CD14-positive monocyte (primary cell): ENCODE measurements at regions not wholly inside any gene's neighbourhood (a gene's known extent, or its start where the extent isn't known, plus 50 kb on each side); places are given as distances from the start of the nearest gene placed in this dataset.

ENCODE experiments used
- DNase-seq, 3 donors: peaks; one replicate each; pipeline ENCODE4 v3.0.0-alpha.2; 2011 to 2022
- H2AFZ ChIP-seq: 2 replicates; pipeline ENCODE4 v1.6.0; 2012; ENCODE audit warnings: mild to moderate bottlenecking, low read depth, low read length, inconsistent platforms; ENCODE audit not compliant: insufficient read depth, poor library complexity, severe bottlenecking
- H3K27ac ChIP-seq, 2 donors: 1 replicate in 1 of 2; 2 replicates in 1 of 2; pipeline ENCODE4 v1.5.1; 2012 to 2013; ENCODE audit warnings: low read length in 2 of 2, control low read depth in 1 of 2, inconsistent platforms in 1 of 2, low read depth in 1 of 2, mild to moderate bottlenecking in 1 of 2
- H3K27me3 ChIP-seq, 2 donors: one replicate each; pipeline versions ENCODE4 v1.6.0 to v1.6.1; 2011 to 2013; ENCODE audit warnings: low read length in 2 of 2; ENCODE audit not compliant: control insufficient read depth in 2 of 2, insufficient read depth in 2 of 2
- H3K36me3 ChIP-seq, 2 donors: replicated peaks in 1 of 2; 1 replicate in 1 of 2; 2 replicates in 1 of 2; pipeline versions ENCODE4 v1.5.1 to v1.6.1; 2012 to 2013; ENCODE audit warnings: low read length in 2 of 2, control low read depth in 1 of 2, inconsistent platforms in 1 of 2, mild to moderate bottlenecking in 1 of 2; ENCODE audit not compliant: insufficient read depth in 2 of 2, control insufficient read depth in 1 of 2
- H3K4me1 ChIP-seq, 2 donors: 1 replicate in 1 of 2; 2 replicates in 1 of 2; pipeline versions ENCODE4 v1.5.1 to v1.6.1; 2012 to 2013; ENCODE audit warnings: low read length in 2 of 2, control low read depth in 1 of 2, inconsistent platforms in 1 of 2, mild to moderate bottlenecking in 1 of 2, moderate library complexity in 1 of 2; ENCODE audit not compliant: insufficient read depth in 2 of 2, control insufficient read depth in 1 of 2
- H3K4me2 ChIP-seq: replicated peaks from 2 replicates; pipeline ENCODE3; 2012; ENCODE audit warnings: low read length, moderate library complexity, mild to moderate bottlenecking; ENCODE audit not compliant: poor library complexity, severe bottlenecking; ENCODE audit errors: extremely low read depth
- H3K4me3 ChIP-seq, 3 experiments: fragments of 200-600 bp in 1 of 3; sonication (generic) in 1 of 3; replicated peaks in 1 of 3; 1 replicate in 2 of 3; 2 replicates in 1 of 3; pipeline ENCODE4 v1.5.1; 2011 to 2013; ENCODE audit warnings: low read length in 3 of 3, mild to moderate bottlenecking in 3 of 3, control low read depth in 2 of 3, low read depth in 2 of 3, inconsistent platforms in 1 of 3, moderate library complexity in 1 of 3
- H3K79me2 ChIP-seq: 2 replicates; pipeline ENCODE4 v1.6.0; 2012; ENCODE audit warnings: mild to moderate bottlenecking, control low read depth, inconsistent platforms, low read length, moderate library complexity; ENCODE audit not compliant: insufficient read depth
- H3K9ac ChIP-seq: 2 replicates; pipeline ENCODE4 v1.6.0; 2017; ENCODE audit warnings: low read length, mild to moderate bottlenecking; ENCODE audit not compliant: insufficient read depth, poor library complexity, severe bottlenecking
- H3K9me3 ChIP-seq, 2 donors: replicated peaks in 1 of 2; 1 replicate in 1 of 2; 2 replicates in 1 of 2; pipeline versions ENCODE4 v1.5.1 to v1.6.1; 2012 to 2013; ENCODE audit warnings: low read length in 2 of 2, control low read depth in 1 of 2; ENCODE audit not compliant: control insufficient read depth in 1 of 2, insufficient read depth in 1 of 2
- H4K20me1 ChIP-seq: 2 replicates; pipeline ENCODE4 v1.6.0; 2012; ENCODE audit warnings: mild to moderate bottlenecking, low read length, control low read depth, moderate library complexity; ENCODE audit not compliant: insufficient read depth
- H3K27ac Mint-ChIP-seq, 7 donors: one replicate each; pipeline ENCODE4 v1.8.0; 2020; ENCODE audit warnings: mild to moderate bottlenecking in 7 of 7, mixed read lengths in 7 of 7, moderate library complexity in 6 of 7, inconsistent platforms in 2 of 7
- H3K27me3 Mint-ChIP-seq, 3 donors: one replicate each; pipeline ENCODE4 v1.8.0; 2021 to 2022; ENCODE audit warnings: low read depth in 3 of 3, mild to moderate bottlenecking in 3 of 3, mixed read lengths in 3 of 3, moderate library complexity in 3 of 3, inconsistent platforms in 1 of 3
- H3K36me3 Mint-ChIP-seq, 2 donors: one replicate each; pipeline ENCODE4 v1.8.0; 2020; ENCODE audit warnings: mixed read lengths in 2 of 2, inconsistent platforms in 1 of 2, mild to moderate bottlenecking in 1 of 2
- H3K4me1 Mint-ChIP-seq: one replicate; pipeline ENCODE4 v1.8.0; 2020; ENCODE audit warnings: mild to moderate bottlenecking, mixed read lengths
- H3K4me3 Mint-ChIP-seq, 2 donors: one replicate each; pipeline ENCODE4 v1.8.0; 2020; ENCODE audit warnings: mild to moderate bottlenecking in 2 of 2, mixed read lengths in 2 of 2, moderate library complexity in 1 of 2
- H3K9me3 Mint-ChIP-seq, 7 donors: one replicate each; pipeline ENCODE4 v1.8.0; 2020 to 2022; ENCODE audit warnings: mixed read lengths in 7 of 7, mild to moderate bottlenecking in 6 of 7, moderate library complexity in 6 of 7, inconsistent platforms in 2 of 7
- CTCF ChIP-seq: fragments of 200-600 bp; IDR thresholded peaks from one replicate; pipeline ENCODE4 v1.8.0; 2022; ENCODE audit warnings: antibody characterized with exemption, mild to moderate bottlenecking
- WGBS: methylation state at CpG from one replicate; pipeline ENCODE4 v1.1.5; 2013; ENCODE audit warnings: missing lambda C conversion rate; ENCODE audit not compliant: insufficient coverage; 5-methylcytosine and 5-hydroxymethylcytosine counted together
- intact Hi-C, 2 donors: fragments of 100-400 bp; cut with micrococcal nuclease; formaldehyde crosslinking; loops; one replicate each; pipeline versions ENCODE4 v1.15.0 to v1.15.1; 2023

GRCh38 chr2:224284134-224284946, 117.6 kb downstream of the FAM124B start:
- Histone ChIP-seq H3K9ac (no peak overlapping the region), H3K27me3 (peaks cover 3 to 17% of the 10 kb centered on the region in 2 donors), H3K4me2 (no peak overlapping the region), H3K9me3 (no peaks in the 10 kb centered on the region), H3K27ac (no peak overlapping the region), H2AFZ (no peak overlapping the region), H4K20me1 (no peaks in the 10 kb centered on the region), H3K4me1 (no peaks in the 10 kb centered on the region), H3K36me3 (no peaks in the 10 kb centered on the region), H3K79me2 (no peaks in the 10 kb centered on the region), H3K4me3 (no peak overlapping the region)
- TF ChIP-seq CTCF: peak; percentile 76
- H3K27ac Mint-ChIP-seq: no peak overlapping the region
- no peak overlapping the region for H3K4me3 Mint-ChIP-seq
- intact Hi-C loops: loop anchor here (5.0 kb wide), 2 partner anchors 292 to 312 kb away; no protein-coding TSS in a partner anchor
- H3K9me3 Mint-ChIP-seq: no peaks in the 10 kb centered on the region
- H3K27me3 Mint-ChIP-seq: peaks cover 2 to 16% (median 7%) of the 10 kb centered on the region in 3 donors
- no CpG with 5 or more reads among the region's 1 CpG for WGBS
- DNase-seq: peak; percentile 1 to 38 (median 11)
- peaks cover 1% of the 10 kb centered on the region for H3K4me1 Mint-ChIP-seq
- H3K36me3 Mint-ChIP-seq: no peaks in the 10 kb centered on the region

- Histone ChIP-seq H3K27me3 (peaks cover 3 to 17% of the 10 kb centered on the region in 2 donors), H3K27ac (no peak overlapping the region), H3K36me3 (no peaks in the 10 kb centered on the region), H3K4me2 (no peak overlapping the region), H3K4me1 (no peaks in the 10 kb centered on the region), H3K9me3 (no peaks in the 10 kb centered on the region), H3K4me3 (no peak overlapping the region), H4K20me1 (no peaks in the 10 kb centered on the region), H2AFZ (no peak overlapping the region), H3K9ac (no peak overlapping the region), H3K79me2 (no peaks in the 10 kb centered on the region)
- TF ChIP-seq CTCF: no peak
- 86% methylated on average over 3 of the region's 8 CpGs for WGBS
- Mint-ChIP-seq H3K4me1 (peaks cover 1% of the 10 kb centered on the region), H3K27me3 (peaks cover 2 to 16% (median 7%) of the 10 kb centered on the region in 3 donors), H3K27ac (no peak overlapping the region), H3K9me3 (no peaks in the 10 kb centered on the region), H3K4me3 (no peak overlapping the region), H3K36me3 (no peaks in the 10 kb centered on the region)
- intact Hi-C loops: loop anchor here (5.0 kb wide), 2 partner anchors 291 to 311 kb away; no protein-coding TSS in a partner anchor
- DNase-seq: no peak
Observed at GRCh38 chr2:224283466-224283965, 118.4 kb downstream of the FAM124B start.
